Stimulated activated naive B cell treated with anti-CD40 and anti-IgM and Interleukin-4, amounts not matched to agents 10 μg/mL and 1 μg/mL and 100 μg/mL, for 72 hours (primary cell): ENCODE measurements at regions not wholly inside any gene's neighbourhood (a gene's known extent, or its start where the extent isn't known, plus 50 kb on each side); places are given as distances from the start of the nearest gene placed in this dataset.
"Not testable (repeated sequence)": the region's sequence is repeated elsewhere in the genome, so short reads cannot be mapped to it uniquely, and the experiment has no call there.

Experiments used
- ATAC-seq, 2 donors: fragments of 150-1000 bp; cut with Tn5 transposase; replicated peaks; 2 replicates each; pipeline ENCODE4 v1.10.0; 2021; ENCODE audit warnings: moderate library complexity in 1 of 2
- DNase-seq: peaks from one replicate; pipeline ENCODE4 v3.0.0; 2021
- H3K27ac Mint-ChIP-seq: one replicate; pipeline ENCODE4 v1.8.0; 2022; ENCODE audit warnings: mild to moderate bottlenecking, mixed read lengths
- H3K27me3 Mint-ChIP-seq, 2 donors: one replicate each; pipeline ENCODE4 v1.8.0; 2022; ENCODE audit warnings: mixed read lengths in 2 of 2
- H3K36me3 Mint-ChIP-seq, 2 donors: one replicate each; pipeline ENCODE4 v1.8.0; 2022; ENCODE audit warnings: mixed read lengths in 2 of 2, mild to moderate bottlenecking in 1 of 2
- H3K4me1 Mint-ChIP-seq, 2 donors: one replicate each; pipeline ENCODE4 v1.8.0; 2022; ENCODE audit warnings: mixed read lengths in 2 of 2, mild to moderate bottlenecking in 1 of 2
- H3K4me3 Mint-ChIP-seq, 2 donors: one replicate each; pipeline ENCODE4 v1.8.0; 2022; ENCODE audit warnings: mild to moderate bottlenecking in 2 of 2, mixed read lengths in 2 of 2, moderate library complexity in 1 of 2
- H3K9me3 Mint-ChIP-seq, 2 donors: one replicate each; pipeline ENCODE4 v1.8.0; 2022; ENCODE audit warnings: mixed read lengths in 2 of 2, mild to moderate bottlenecking in 1 of 2

DNA sequence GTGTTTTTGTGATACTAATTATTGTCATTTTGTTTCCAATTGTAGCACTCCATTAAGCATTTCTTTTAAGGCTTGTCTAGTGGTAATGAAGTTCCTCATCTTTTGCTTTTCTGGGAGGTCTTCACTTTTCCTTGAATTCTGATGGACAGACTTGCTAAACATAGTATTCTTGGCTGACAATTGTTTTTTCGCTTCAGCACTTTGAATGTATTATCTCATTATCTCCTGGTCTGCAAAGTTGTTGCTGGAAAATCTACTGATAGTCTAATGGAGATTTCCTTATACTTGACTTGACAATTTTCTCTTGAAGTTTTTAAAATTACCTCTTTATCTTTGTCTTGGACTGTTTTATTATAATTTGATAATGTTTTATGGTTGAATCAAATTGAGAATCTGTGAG lies 147.5 kb downstream of the FAM174A start:
- no peaks in the 10 kb centered on the region for H3K4me1 Mint-ChIP-seq
- peaks cover 4 to 10% of the 10 kb centered on the region in 2 donors for H3K36me3 Mint-ChIP-seq
- no peak for ATAC-seq
- H3K27ac Mint-ChIP-seq = no peak overlapping the region
- DNase-seq = no peak
- H3K4me3 Mint-ChIP-seq = no peak overlapping the region
- no peaks in the 10 kb centered on the region for H3K27me3 Mint-ChIP-seq
- peaks cover 26 to 28% of the 10 kb centered on the region in 2 donors for H3K9me3 Mint-ChIP-seq

DNA sequence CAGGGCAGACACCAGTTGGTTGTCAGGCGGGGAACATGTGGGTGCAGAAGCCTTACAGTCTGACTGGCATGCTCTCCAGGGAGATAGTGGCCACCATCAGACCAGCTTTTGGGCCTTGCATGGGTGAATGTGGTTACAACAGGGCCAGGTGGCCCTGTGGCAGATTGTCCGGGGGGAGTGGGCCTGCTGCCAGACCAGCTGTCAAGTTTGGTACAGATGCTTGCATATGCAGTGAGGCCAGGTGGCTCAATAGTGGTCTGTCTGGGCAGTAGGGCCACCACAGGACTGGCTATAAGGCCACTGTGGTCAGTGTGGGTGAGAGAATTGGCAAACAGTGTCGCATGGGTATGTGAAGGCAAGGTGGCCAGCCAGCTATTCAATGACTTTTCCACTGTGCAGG lies 148.7 kb downstream of the FAM174A start:
- Mint-ChIP-seq H3K27ac (no peak overlapping the region), H3K9me3 (peaks cover 25 to 28% of the 10 kb centered on the region in 2 donors), H3K4me1 (no peaks in the 10 kb centered on the region), H3K4me3 (no peak overlapping the region), H3K36me3 (peaks cover 4 to 10% of the 10 kb centered on the region in 2 donors), H3K27me3 (no peaks in the 10 kb centered on the region)
- DNase-seq (no peak), ATAC-seq (no peak)

DNA sequence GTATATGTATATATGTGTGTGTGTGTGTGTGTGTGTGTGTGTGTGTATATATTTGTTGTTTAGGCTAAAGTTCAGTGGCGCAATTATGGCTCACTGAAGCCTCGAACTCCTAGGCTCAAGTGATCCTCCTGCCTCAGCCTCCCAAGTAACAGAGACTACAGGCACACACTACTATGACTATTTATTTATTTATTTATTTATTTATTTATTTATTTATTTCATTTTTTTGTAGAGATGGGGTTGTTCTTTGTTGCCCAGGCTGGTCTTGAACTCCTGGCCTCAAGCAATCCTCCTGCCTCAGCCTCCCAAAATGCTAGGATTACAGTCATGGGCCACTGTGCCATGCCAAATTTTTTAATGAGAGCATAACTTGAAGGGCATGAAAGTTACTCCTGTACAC lies 149.9 kb downstream of the FAM174A start:
- not testable (repeated sequence) for H3K36me3 Mint-ChIP-seq, ATAC-seq, H3K27me3 Mint-ChIP-seq, H3K4me1 Mint-ChIP-seq, DNase-seq, H3K27ac Mint-ChIP-seq, H3K4me3 Mint-ChIP-seq
- peaks cover 23 to 25% of the 10 kb centered on the region in 2 donors for H3K9me3 Mint-ChIP-seq

DNA sequence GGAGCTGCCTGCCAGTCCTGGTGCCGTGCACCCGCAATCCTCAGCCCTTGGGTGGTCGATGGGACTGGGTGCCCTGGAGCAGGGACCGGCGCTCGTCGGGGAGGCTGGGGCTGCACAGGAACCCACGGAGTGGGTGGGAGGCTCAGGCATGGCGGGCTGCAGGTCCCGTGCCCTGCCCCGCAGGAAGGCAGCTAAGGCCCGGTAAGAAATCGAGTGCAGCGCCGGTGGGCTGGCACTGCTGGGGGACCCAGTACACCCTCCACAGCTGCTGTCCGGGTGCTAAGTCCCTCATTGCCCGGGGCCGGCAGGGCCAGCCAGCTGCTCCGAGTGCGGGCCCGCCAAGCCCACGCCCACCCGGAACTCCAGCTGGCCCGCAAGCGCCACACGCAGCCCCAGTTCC lies 153.7 kb downstream of the FAM174A start:
- not testable (repeated sequence) for DNase-seq, H3K9me3 Mint-ChIP-seq, ATAC-seq, H3K27ac Mint-ChIP-seq, H3K27me3 Mint-ChIP-seq, H3K4me3 Mint-ChIP-seq, H3K4me1 Mint-ChIP-seq, H3K36me3 Mint-ChIP-seq

DNA sequence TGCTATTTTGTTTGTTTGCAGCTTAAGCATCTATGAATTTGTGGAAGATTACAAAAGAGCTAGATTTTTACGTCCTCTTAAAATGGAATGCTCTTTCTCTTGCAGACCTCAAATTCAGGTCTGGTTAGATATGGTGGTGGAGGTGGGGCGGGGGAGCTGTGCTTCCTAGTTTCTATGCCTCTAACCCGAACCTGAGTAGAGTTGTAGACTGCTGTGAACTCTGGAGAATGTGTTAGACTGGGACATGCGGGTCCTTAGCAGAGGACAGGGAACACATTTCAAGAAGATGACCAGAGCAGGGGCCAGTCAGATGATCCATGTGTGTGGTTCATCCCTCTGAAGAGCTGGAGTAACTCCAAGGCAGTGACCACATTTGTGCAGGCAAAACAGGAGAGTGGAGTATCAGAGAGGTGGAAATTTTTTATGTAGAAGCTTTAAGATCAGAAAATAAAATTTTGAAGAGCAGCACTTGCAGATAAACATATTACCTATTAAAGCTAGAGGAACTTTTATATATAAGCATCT lies 154.9 kb downstream of the FAM174A start:
- H3K27ac Mint-ChIP-seq = no peak overlapping the region
- no peaks in the 10 kb centered on the region for H3K27me3 Mint-ChIP-seq
- no peaks in the 10 kb centered on the region for H3K9me3 Mint-ChIP-seq
- no peak overlapping the region for H3K4me3 Mint-ChIP-seq
- no peaks in the 10 kb centered on the region for H3K4me1 Mint-ChIP-seq
- ATAC-seq (no peak), DNase-seq (no peak)
- H3K36me3 Mint-ChIP-seq = no peaks in the 10 kb centered on the region

DNA sequence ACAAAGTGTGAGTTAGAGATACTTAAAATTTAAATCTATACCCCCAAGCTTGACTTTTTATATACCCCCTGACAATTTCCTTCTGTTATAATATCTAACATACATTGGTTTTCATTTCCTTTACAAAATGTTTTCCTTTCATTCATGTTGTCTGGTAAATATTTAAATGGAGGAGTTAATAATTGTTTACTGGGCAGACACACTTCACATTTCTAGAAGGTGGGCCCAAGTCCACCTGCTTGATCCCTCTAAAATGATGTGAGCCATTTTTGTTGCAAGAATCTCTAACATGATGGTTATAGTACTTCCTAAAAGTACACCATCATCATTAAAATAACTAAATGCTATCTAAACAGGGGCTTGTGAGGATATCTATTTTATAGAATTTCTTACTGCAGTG lies 155.9 kb downstream of the FAM174A start:
- ATAC-seq (no peak), DNase-seq (no peak)
- H3K27ac Mint-ChIP-seq = no peak overlapping the region
- no peaks in the 10 kb centered on the region for H3K36me3 Mint-ChIP-seq
- H3K4me1 Mint-ChIP-seq = no peaks in the 10 kb centered on the region
- H3K27me3 Mint-ChIP-seq = no peaks in the 10 kb centered on the region
- no peak overlapping the region for H3K4me3 Mint-ChIP-seq
- H3K9me3 Mint-ChIP-seq = no peaks in the 10 kb centered on the region

DNA sequence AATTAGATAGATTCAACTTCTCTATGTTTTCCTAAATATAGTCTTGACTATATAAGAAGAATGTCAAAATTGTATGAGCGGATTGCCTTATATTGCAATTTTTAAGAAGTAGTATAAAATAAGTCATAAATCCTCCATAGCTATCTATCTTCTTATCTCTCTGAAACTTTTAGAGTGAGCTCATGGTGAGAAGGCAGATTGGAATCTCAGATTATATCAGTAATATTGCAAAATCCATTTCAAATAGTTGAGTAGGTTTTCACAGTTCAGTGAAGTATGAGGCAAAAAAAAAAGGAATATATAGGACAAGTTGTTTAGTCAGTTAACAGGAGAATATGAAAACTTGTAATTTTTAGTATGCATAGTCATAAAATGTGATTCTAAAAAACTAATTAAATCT lies 156.4 kb downstream of the FAM174A start:
- Mint-ChIP-seq H3K4me3 (no peak overlapping the region), H3K36me3 (no peaks in the 10 kb centered on the region), H3K9me3 (no peaks in the 10 kb centered on the region), H3K27me3 (no peaks in the 10 kb centered on the region), H3K27ac (no peak overlapping the region), H3K4me1 (no peaks in the 10 kb centered on the region)
- no peak for DNase-seq
- ATAC-seq = no peak

DNA sequence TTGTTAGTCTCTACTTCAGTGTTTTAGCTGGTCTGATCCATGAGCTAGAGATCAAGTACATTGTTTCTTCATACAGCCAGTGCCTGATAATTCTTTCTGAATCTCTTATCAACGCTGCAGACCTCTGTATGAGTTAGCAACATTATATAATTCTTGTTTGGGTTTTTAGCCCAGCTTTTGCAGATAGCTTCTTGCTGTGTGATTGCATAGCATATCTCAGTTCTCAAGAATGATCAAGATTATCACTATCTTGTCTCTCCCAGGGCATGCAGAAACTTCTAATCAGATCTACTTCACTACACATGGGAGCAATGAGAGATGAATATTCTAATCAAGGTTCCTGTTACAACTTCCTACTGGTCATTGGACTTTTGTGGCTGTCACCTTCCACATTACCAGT lies 158.3 kb downstream of the FAM174A start:
- Mint-ChIP-seq H3K4me3 (no peak overlapping the region), H3K27ac (no peak overlapping the region), H3K27me3 (no peaks in the 10 kb centered on the region), H3K4me1 (no peaks in the 10 kb centered on the region), H3K9me3 (no peaks in the 10 kb centered on the region), H3K36me3 (no peaks in the 10 kb centered on the region)
- DNase-seq (no peak), ATAC-seq (no peak)

DNA sequence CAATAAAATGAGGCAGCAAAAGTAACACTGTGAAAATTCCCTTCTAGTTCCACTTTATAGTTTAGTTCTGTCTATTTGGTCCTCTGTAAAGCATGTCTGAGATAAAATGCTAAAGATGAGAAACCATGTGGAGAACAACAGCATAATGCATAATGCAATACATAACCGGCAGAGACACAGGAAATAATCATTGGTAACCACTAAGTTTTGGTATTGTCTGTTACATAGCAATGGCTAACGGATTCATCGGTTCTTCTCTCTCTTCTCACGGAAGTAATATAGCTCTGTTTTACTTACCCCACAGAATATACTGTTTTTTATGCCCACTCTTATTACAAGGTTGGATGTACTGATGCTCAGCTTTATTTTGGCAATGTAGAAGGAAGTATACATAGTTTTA lies 158.9 kb downstream of the FAM174A start:
- no peaks in the 10 kb centered on the region for H3K4me1 Mint-ChIP-seq
- H3K36me3 Mint-ChIP-seq = no peaks in the 10 kb centered on the region
- H3K27ac Mint-ChIP-seq = no peak overlapping the region
- DNase-seq = no peak
- no peak overlapping the region for H3K4me3 Mint-ChIP-seq
- no peaks in the 10 kb centered on the region for H3K27me3 Mint-ChIP-seq
- ATAC-seq = no peak
- no peaks in the 10 kb centered on the region for H3K9me3 Mint-ChIP-seq

DNA sequence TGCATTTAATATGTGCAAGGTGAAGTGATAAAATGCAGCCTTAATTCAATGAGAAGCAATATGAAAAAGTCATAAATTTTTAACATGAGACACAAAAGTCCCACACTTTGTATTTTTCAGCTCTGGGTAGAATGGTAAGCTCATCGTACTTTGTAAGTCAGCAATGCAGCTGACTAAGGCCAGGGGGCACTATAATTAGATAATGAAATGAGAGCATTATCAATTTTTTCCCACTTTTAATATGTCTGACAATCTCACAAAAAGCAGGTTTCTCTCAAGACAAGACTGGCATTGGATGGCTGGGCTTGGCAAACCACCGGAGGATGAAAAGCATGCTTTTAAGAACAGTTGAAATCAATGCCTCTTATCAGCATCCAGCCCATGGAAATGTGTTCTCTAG lies 162.8 kb downstream of the FAM174A start:
- peaks cover 0 to 3% of the 10 kb centered on the region in 2 donors for H3K9me3 Mint-ChIP-seq
- no peaks in the 10 kb centered on the region for H3K36me3 Mint-ChIP-seq
- no peak overlapping the region for H3K27ac Mint-ChIP-seq
- H3K4me1 Mint-ChIP-seq = no peaks in the 10 kb centered on the region
- H3K4me3 Mint-ChIP-seq = no peak overlapping the region
- ATAC-seq = no peak
- no peak for DNase-seq
- peaks cover 0 to 5% of the 10 kb centered on the region in 2 donors for H3K27me3 Mint-ChIP-seq

DNA sequence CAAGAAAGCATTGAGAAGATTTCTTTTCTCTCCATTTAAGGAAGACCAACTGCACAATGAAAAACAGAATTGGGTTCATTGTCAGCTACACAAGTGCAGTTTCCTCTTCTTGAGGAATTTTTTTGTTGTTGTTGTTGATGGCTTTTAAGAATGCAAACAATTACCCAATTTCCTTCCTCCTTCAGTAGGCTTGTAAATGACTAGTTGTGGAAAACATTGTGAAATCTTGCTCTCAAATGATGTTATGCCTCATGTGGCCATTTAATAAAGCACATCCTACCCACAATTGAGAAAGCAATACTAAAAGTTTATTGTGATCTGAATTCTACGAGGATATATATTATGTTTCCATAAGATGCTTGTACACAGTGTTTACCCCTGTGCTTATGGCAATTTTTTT lies 171.6 kb downstream of the FAM174A start:
- Mint-ChIP-seq H3K9me3 (no peaks in the 10 kb centered on the region), H3K4me1 (no peaks in the 10 kb centered on the region), H3K27ac (no peak overlapping the region), H3K36me3 (no peaks in the 10 kb centered on the region), H3K4me3 (no peak overlapping the region), H3K27me3 (no peaks in the 10 kb centered on the region)
- ATAC-seq = no peak
- DNase-seq = no peak

DNA sequence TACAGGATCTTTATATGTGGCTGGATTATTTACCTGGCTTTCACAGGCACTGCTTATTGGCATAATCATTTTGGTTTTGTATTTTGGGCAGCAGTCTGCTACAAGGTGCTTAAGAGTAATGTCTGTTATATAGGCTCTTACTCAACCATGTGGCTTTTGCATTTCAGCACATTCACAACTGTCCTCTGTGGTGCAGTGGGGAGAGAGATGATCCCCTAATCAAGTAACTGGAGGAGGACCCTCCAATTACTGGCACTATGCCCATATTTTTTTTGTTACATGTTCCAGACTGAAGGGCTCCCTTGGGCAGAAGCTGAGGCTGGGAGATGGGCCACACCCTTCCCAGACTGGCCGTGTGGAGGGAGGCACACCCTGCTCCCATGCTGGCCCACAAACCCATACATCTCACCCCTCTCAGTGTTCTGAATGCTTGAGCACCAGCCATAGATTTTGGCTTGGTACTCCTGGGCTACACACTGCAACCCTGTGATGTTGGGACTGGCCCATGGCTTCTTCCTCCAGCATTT lies 173.5 kb downstream of the FAM174A start:
- Mint-ChIP-seq H3K9me3 (no peaks in the 10 kb centered on the region), H3K4me1 (no peaks in the 10 kb centered on the region), H3K4me3 (no peak overlapping the region), H3K27me3 (no peaks in the 10 kb centered on the region), H3K36me3 (no peaks in the 10 kb centered on the region), H3K27ac (no peak overlapping the region)
- DNase-seq (no peak), ATAC-seq (no peak)

DNA sequence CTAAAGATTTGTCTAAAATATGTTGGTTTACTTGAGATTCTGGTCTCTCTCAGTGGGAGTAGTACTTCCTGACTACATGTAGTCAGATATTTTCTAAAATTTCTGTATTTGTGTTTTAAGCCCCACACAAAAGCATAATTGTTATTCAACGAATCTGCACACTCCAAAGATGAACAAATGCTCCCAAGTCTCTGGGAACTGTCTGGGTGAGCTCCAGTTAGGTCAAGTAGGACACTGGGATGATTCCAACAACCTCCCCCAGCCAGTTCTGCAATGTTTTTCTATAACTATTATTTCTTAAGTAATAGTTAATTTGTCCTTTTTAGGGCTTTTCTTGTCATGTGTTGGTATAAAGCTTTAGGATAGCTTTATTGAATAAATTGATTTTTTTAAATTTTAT lies 174.6 kb downstream of the FAM174A start:
- H3K9me3 Mint-ChIP-seq = no peaks in the 10 kb centered on the region
- ATAC-seq (no peak), DNase-seq (no peak)
- no peak overlapping the region for H3K27ac Mint-ChIP-seq
- no peak overlapping the region for H3K4me3 Mint-ChIP-seq
- peaks cover 0 to under 1% of the 10 kb centered on the region in 2 donors for H3K4me1 Mint-ChIP-seq
- no peaks in the 10 kb centered on the region for H3K27me3 Mint-ChIP-seq
- H3K36me3 Mint-ChIP-seq = no peaks in the 10 kb centered on the region

DNA sequence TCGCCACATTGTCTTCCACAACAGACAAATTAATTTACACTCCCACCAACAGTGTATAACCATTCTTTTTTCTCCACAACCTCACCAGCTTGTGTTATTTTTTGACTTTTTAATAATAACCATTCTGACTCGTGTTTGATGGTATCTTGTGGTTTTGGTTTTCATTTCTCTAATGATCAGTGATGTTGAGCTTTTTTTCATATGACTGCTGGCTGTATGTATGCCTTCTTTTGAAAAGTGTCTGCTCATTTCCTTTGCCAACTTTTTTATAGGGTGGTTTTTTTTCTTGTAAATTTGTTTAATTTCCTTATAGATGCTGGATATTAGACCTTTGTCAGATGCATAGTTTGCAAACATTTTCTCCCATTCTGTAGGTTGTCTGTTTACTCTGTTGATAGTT lies 179.6 kb downstream of the FAM174A start:
- not testable (repeated sequence) for H3K27me3 Mint-ChIP-seq, H3K4me3 Mint-ChIP-seq, H3K9me3 Mint-ChIP-seq, H3K27ac Mint-ChIP-seq, DNase-seq, H3K36me3 Mint-ChIP-seq, ATAC-seq
- peaks cover 0 to 12% of the 10 kb centered on the region in 2 donors for H3K4me1 Mint-ChIP-seq

DNA sequence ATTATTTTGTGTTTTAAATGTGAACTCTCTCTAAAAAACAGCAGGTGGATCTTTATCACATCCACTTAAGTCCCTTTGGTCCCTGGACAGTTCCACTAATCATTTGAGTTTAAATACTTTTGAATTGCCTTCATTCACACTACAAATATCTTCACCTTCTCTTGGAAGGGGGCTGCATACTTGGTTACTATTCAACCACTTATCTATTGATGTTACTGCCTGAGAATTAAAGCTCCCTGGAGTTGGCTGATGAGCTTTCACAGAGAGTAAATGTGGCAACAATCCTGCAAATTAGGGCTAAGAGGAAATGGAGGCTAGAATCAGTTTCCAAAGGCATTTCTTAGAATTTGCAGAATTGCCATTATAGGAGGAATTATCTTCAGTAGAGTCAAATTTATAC lies 180.4 kb downstream of the ST8SIA4 start:
- peaks cover 0 to 1% of the 10 kb centered on the region in 2 donors for H3K4me1 Mint-ChIP-seq
- no peak for ATAC-seq
- no peaks in the 10 kb centered on the region for H3K27me3 Mint-ChIP-seq
- no peak overlapping the region for H3K27ac Mint-ChIP-seq
- no peaks in the 10 kb centered on the region for H3K9me3 Mint-ChIP-seq
- H3K4me3 Mint-ChIP-seq = no peak overlapping the region
- no peak for DNase-seq
- no peaks in the 10 kb centered on the region for H3K36me3 Mint-ChIP-seq

DNA sequence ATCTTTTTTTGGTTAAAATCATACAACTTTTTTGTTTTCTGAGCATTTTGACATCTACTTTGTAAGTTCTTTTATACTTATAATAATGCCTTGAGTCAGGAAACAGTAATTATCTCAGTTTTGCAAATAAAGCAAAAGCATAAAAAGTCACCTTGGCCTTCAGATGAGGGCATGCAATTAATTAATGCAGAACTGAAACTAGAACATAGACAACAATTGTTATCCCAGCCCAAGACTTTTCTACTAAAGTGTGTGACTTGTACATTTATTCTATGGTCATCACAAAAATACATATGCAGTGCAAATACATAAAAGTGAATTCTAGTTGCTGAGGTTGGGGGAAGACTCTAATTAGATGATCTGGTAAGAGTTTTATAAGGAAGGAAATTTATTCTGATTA lies 179.9 kb downstream of the ST8SIA4 start:
- Mint-ChIP-seq H3K9me3 (no peaks in the 10 kb centered on the region), H3K27ac (no peak overlapping the region), H3K27me3 (no peaks in the 10 kb centered on the region), H3K36me3 (no peaks in the 10 kb centered on the region), H3K4me1 (peaks cover 0 to 1% of the 10 kb centered on the region in 2 donors), H3K4me3 (no peak overlapping the region)
- DNase-seq = no peak
- ATAC-seq = no peak
